A549 (cell line): ENCODE measurements at regions not wholly inside any gene's neighbourhood (a gene's known extent, or its start where the extent isn't known, plus 50 kb on each side); places are given as distances from the start of the nearest gene placed in this dataset.
"Not testable (repeated sequence)": the region's sequence is repeated elsewhere in the genome, so short reads cannot be mapped to it uniquely, and the experiment has no call there.

Experiments used
- ATAC-seq, 2 experiments: fragments of 200-7000 bp in 1 of 2; fragments of >200 bp in 1 of 2; cut with Nextera tagmentation in 1 of 2; cut with Tn5 transposase in 1 of 2; 3 replicates each; pipeline versions ENCODE4 v1.8.0 to v1.9.1; 2018 to 2020; ENCODE audit warnings: mild to moderate bottlenecking in 1 of 2, moderate library complexity in 1 of 2
- CTCF ChIA-PET: fragments of 300-600 bp; sonication (Branson Sonifier 250); formaldehyde crosslinking; extraction: SDS; loops from one replicate; lab custom pipeline; 2021; ENCODE audit warnings: antibody characterized with exemption, inconsistent platforms; lab: Yijun Ruan, JAX
- POLR2A ChIA-PET: fragments of 350-600 bp; formaldehyde crosslinking; extraction: SDS; loops from one replicate; lab custom pipeline; 2021; ENCODE audit warnings: antibody characterized with exemption, inconsistent platforms; lab: Yijun Ruan, JAX
- DNase-seq, 2 experiments: peaks; one replicate each; pipeline versions ENCODE4 v3.0.0 to v3.0.0-alpha.2; 2011 to 2016; ENCODE audit warnings: low read depth in 1 of 2, low spot score in 1 of 2
- FAIRE-seq: peaks from 2 replicates; lab custom pipeline; 2011; peaks lifted over from hg19 to GRCh38; lab: Jason Lieb, UNC
- H3K27ac ChIP-seq, 2 experiments: fragments of >200 bp; sonication (Bioruptor Twin); formaldehyde crosslinking; 3 replicates each; pipeline ENCODE4 v1.5.1; 2016 to 2017
- H3K4me1 ChIP-seq: fragments of >200 bp; sonication (Bioruptor Twin); formaldehyde crosslinking; 3 replicates; pipeline ENCODE4 v1.6.1; 2016
- H3K4me2 ChIP-seq: fragments of >200 bp; sonication (Bioruptor Twin); formaldehyde crosslinking; 3 replicates; pipeline ENCODE4 v1.6.1; 2016
- H3K4me3 ChIP-seq: fragments of >200 bp; sonication (Bioruptor Twin); formaldehyde crosslinking; 3 replicates; pipeline ENCODE4 v1.5.1; 2016
- H3K9me3 ChIP-seq: fragments of >200 bp; sonication (Bioruptor Twin); formaldehyde crosslinking; 3 replicates; pipeline ENCODE4 v1.6.1; 2016
- CBX8 ChIP-seq: fragments of 200-600 bp; sonication (generic); IDR thresholded peaks from 2 replicates; pipeline ENCODE4 v1.6.1; 2016
- CHD2 ChIP-seq: fragments of 150-350 bp; IDR thresholded peaks from 2 replicates; pipeline ENCODE4 v1.6.1; 2014; ENCODE audit warnings: low read length; ENCODE audit not compliant: partially characterized antibody
- CHD4 ChIP-seq: fragments of 200-600 bp; sonication (generic); IDR thresholded peaks from 2 replicates; pipeline ENCODE4 v1.6.1; 2016; ENCODE audit warnings: antibody characterized with exemption, mild to moderate bottlenecking, borderline replicate concordance
- EP300 ChIP-seq, 2 experiments: fragments of >200 bp; sonication (Bioruptor Twin); formaldehyde crosslinking; IDR thresholded peaks; 2 replicates in 1 of 2; 3 replicates in 1 of 2; pipeline ENCODE4 v1.6.1; 2016 to 2017
- ESRRA ChIP-seq: fragments of 150-350 bp; IDR thresholded peaks from 2 replicates; pipeline ENCODE4 v1.6.1; 2014; ENCODE audit warnings: mild to moderate bottlenecking, low read length, borderline replicate concordance
- FOSB ChIP-seq: fragments of 250-450 bp; sonication (Bioruptor Pico); IDR thresholded peaks from 2 replicates; pipeline ENCODE4 v1.5.0; 2020; ENCODE audit warnings: mild to moderate bottlenecking, moderate library complexity
- FOSL2 ChIP-seq, 2 experiments: fragments of 450-650 bp in 1 of 2; fragments of >200 bp in 1 of 2; sonication (Bioruptor Twin) in 1 of 2; formaldehyde crosslinking; IDR thresholded peaks; 2 replicates each; pipeline versions ENCODE4 v1.5.0 to v1.6.1; 2016 to 2020; ENCODE audit warnings: mild to moderate bottlenecking in 1 of 2, moderate library complexity in 1 of 2
- FOXS1 ChIP-seq: fragments of 250-450 bp; sonication (Bioruptor Pico); IDR thresholded peaks from 2 replicates; pipeline ENCODE4 v1.5.0; 2020; ENCODE audit warnings: mild to moderate bottlenecking, moderate library complexity
- GATA3 ChIP-seq: IDR thresholded peaks from 2 replicates; pipeline ENCODE4 v1.6.1; 2012; ENCODE audit warnings: borderline replicate concordance
- HES2 ChIP-seq: fragments of >200 bp; sonication (Bioruptor Twin); formaldehyde crosslinking; IDR thresholded peaks from 2 replicates; pipeline ENCODE4 v1.6.1; 2016
- HOXB5 ChIP-seq: fragments of 250-450 bp; sonication (Bioruptor Pico); IDR thresholded peaks from 2 replicates; pipeline ENCODE4 v1.5.0; 2020; ENCODE audit warnings: mild to moderate bottlenecking, moderate library complexity
- JUNB ChIP-seq: fragments of >200 bp; sonication (Bioruptor Twin); formaldehyde crosslinking; IDR thresholded peaks from 2 replicates; pipeline ENCODE4 v1.6.1; 2016
- NFE2L2 ChIP-seq: fragments of 150-350 bp; conservative IDR thresholded peaks from 2 replicates; pipeline ENCODE4 v1.6.1; 2014; ENCODE audit warnings: low read length
- RARB ChIP-seq: fragments of 250-450 bp; sonication (Bioruptor Pico); IDR thresholded peaks from 2 replicates; pipeline ENCODE4 v1.8.0; 2021; ENCODE audit warnings: mild to moderate bottlenecking, moderate library complexity
- RCOR1 ChIP-seq: fragments of 150-350 bp; IDR thresholded peaks from 2 replicates; pipeline ENCODE4 v1.6.1; 2014; ENCODE audit warnings: antibody characterized with exemption, low read length, low read depth
- REST ChIP-seq: fragments of 200-600 bp; sonication (generic); IDR thresholded peaks from 2 replicates; pipeline ENCODE4 v1.6.1; 2016; ENCODE audit warnings: antibody characterized with exemption, mild to moderate bottlenecking, moderate library complexity
- SMC3 ChIP-seq: fragments of >200 bp; sonication (Bioruptor Twin); formaldehyde crosslinking; IDR thresholded peaks from 3 replicates; pipeline ENCODE4 v1.6.1; 2018; ENCODE audit warnings: inconsistent platforms
- ZC3H11A ChIP-seq: fragments of 450-650 bp; IDR thresholded peaks from 2 replicates; pipeline ENCODE4 v1.6.1; 2014; ENCODE audit warnings: antibody characterized with exemption, mild to moderate bottlenecking
- ZFP36 ChIP-seq: fragments of 450-650 bp; IDR thresholded peaks from 2 replicates; pipeline ENCODE4 v1.6.1; 2014; ENCODE audit warnings: borderline replicate concordance; ENCODE audit not compliant: partially characterized antibody
- ZSCAN20 ChIP-seq: fragments of 250-450 bp; sonication (Bioruptor Pico); IDR thresholded peaks from 2 replicates; pipeline ENCODE4 v1.8.0; 2022; ENCODE audit warnings: mild to moderate bottlenecking, moderate library complexity
- WGBS: methylation state at CpG from one replicate; pipeline ENCODE4 v1.1.6; 2017; ENCODE audit errors: missing lambda C conversion rate; 5-methylcytosine and 5-hydroxymethylcytosine counted together
- TF ChIP-seq, protein P1 (sequence below): fragments of 150-350 bp; IDR thresholded peaks from 2 replicates; pipeline ENCODE4 v1.6.1; 2014; ENCODE audit warnings: low read depth, mild to moderate bottlenecking, low read length
- TF ChIP-seq, protein P2 (sequence below): IDR thresholded peaks from 2 replicates; pipeline ENCODE4 v1.6.1; 2012

DNA sequence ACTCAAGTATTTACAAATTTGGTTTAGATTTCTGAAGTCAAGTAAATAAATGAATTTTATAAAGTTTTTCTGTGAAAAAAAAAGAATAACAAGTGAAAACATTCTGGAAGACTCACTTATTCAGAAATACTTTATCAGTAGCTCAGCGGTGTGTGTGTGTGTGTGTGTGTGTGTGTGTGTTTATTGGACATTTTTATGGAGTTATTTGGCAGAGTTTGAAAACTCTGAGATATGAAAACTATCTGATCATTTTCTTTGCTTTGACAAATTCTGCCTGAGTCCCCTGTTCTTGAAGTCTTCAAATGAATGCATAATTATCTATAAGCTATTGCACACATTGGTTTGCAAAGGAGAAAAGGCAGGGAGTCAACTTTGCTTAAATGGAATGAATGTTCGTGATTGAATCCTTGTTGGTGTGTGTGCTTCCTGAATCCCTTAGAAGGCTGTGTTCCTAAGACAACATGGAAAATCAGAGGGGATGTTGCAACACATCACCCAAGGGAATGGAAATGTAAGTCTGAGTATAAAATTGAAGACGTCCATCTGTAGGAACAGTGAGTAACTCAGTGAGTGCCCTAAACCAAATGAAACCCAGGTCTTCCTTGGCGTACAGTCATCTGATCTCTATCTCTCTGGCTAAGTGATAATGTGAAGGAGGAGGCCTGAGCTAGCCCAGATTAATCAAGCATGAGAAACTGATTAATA, 160.9 kb downstream of the REEP3 start:
- POLR2A ChIA-PET, result no interaction called here
- FAIRE-seq, result no peak
- ATAC-seq, result peak; percentile 19 to 35; a peak in 2 of 6 replicates

DNA sequence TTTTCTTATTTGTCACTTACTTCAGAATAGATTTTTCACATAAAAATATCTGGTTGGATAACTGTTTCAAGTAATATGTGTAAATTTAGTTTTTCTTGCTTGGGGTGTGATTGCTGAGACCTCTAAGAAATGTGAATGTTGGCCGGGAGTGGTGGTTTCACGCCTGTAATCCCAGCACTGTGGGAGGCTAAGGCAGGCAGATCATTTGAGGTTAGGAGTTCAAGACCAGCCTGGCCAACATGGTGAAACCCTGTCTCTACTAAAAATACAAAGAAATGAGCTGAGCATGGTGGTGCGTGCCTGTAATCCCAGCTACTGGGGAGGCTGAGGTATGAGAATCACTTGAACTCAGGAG, 161.5 kb downstream of the REEP3 start:
- H3K4me3 ChIP-seq, ATAC-seq, H3K4me2 ChIP-seq, H3K4me1 ChIP-seq, POLR2A ChIA-PET, FAIRE-seq, DNase-seq, H3K27ac ChIP-seq, H3K9me3 ChIP-seq: not testable (repeated sequence)
- 86% methylated on average over 3 of the region's 3 CpGs for WGBS
- CTCF ChIA-PET, result interaction anchor here (0.6 to 0.9 kb wide), 4 partner anchors 11 to 526 kb away, joined by 3 to 4 read pairs (median 4); no protein-coding TSS in a partner anchor

More for the DNA sequence above, 160.9 kb downstream of the REEP3 start:
- CTCF ChIA-PET, result interaction anchor here (0.6 to 1.8 kb wide), 4 partner anchors 12 to 515 kb away, joined by 3 to 8 read pairs (median 4); no protein-coding TSS in a partner anchor
- no peak overlapping the region for H3K4me3 ChIP-seq
- no peak overlapping the region for H3K27ac ChIP-seq
- 59% methylated on average over 4 of the region's 4 CpGs for WGBS
- DNase-seq, result peak in 1 of 2 experiments; percentile 36
- H3K9me3 ChIP-seq, result no peaks in the 10 kb centered on the region
- no peak for TF ChIP-seq EP300 (IDR thresholded peaks at IDR 0.05)
- TF ChIP-seq CBX8, result no peak
- TF ChIP-seq HES2, result no peak
- TF ChIP-seq FOSL2 (IDR thresholded peaks at IDR 0.05), result no peak
- TF ChIP-seq FOSL2 (CRISPR knock-in tag; IDR thresholded peaks at IDR 0.05), result no peak
- TF ChIP-seq ZSCAN20 (CRISPR knock-in tag), result no peak
- no peak for TF ChIP-seq RARB
- TF ChIP-seq, protein P1, sequence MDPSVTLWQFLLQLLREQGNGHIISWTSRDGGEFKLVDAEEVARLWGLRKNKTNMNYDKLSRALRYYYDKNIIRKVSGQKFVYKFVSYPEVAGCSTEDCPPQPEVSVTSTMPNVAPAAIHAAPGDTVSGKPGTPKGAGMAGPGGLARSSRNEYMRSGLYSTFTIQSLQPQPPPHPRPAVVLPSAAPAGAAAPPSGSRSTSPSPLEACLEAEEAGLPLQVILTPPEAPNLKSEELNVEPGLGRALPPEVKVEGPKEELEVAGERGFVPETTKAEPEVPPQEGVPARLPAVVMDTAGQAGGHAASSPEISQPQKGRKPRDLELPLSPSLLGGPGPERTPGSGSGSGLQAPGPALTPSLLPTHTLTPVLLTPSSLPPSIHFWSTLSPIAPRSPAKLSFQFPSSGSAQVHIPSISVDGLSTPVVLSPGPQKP, result no peak
- TF ChIP-seq FOXS1 (CRISPR knock-in tag), result no peak
- TF ChIP-seq JUNB, result no peak
- TF ChIP-seq ZC3H11A, result no peak
- no peak for TF ChIP-seq RCOR1
- TF ChIP-seq FOSB (CRISPR knock-in tag), result no peak
- no peak for TF ChIP-seq CHD4
- TF ChIP-seq SMC3, result no peak
- no peak for TF ChIP-seq REST
- TF ChIP-seq, protein P2, sequence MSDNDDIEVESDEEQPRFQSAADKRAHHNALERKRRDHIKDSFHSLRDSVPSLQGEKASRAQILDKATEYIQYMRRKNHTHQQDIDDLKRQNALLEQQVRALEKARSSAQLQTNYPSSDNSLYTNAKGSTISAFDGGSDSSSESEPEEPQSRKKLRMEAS, result no peak
- no peak for TF ChIP-seq GATA3
- no peak for TF ChIP-seq NFE2L2
- no peak overlapping the region for H3K4me2 ChIP-seq
- no peaks in the 10 kb centered on the region for H3K4me1 ChIP-seq

GRCh38 chr10:63683223-63683622, 162.0 kb downstream of the REEP3 start:
- Histone ChIP-seq H3K9me3 (no peaks in the 10 kb centered on the region), H3K4me1 (no peaks in the 10 kb centered on the region), H3K4me3 (no peak overlapping the region), H3K4me2 (no peak overlapping the region), H3K27ac (no peak overlapping the region)
- FAIRE-seq, result no peak
- DNase-seq, result no peak
- ChIA-PET POLR2A (no interaction called here), CTCF (interaction anchor here (0.6 to 1.1 kb wide), 3 partner anchors 15 to 526 kb away, joined by 3 to 4 read pairs (median 4); no protein-coding TSS in a partner anchor)
- 63% methylated on average over 3 of the region's 3 CpGs for WGBS
- ATAC-seq, result no peak
- no peak for TF ChIP-seq ZFP36
- TF ChIP-seq ESRRA, result no peak
- TF ChIP-seq CBX8, result no peak
- no peak for TF ChIP-seq CHD4
- TF ChIP-seq CHD2, result no peak
- TF ChIP-seq HOXB5, result no peak
